H1 (cell line): ENCODE measurements at regions not wholly inside any gene's neighbourhood (a gene's known extent, or its start where the extent isn't known, plus 50 kb on each side); places are given as distances from the start of the nearest gene placed in this dataset.

Source experiments
- CTCF ChIA-PET: fragments of 300-600 bp; sonication (Branson Sonifier 250); formaldehyde crosslinking; loops from one replicate; lab custom pipeline; 2021; ENCODE audit not compliant: partially characterized antibody; lab: Charles Lee
- POLR2A ChIA-PET: fragments of 300-600 bp; sonication (Branson Sonifier 250); formaldehyde crosslinking; loops from one replicate; lab custom pipeline; 2021; ENCODE audit warnings: inconsistent platforms; ENCODE audit not compliant: partially characterized antibody; lab: Charles Lee
- DNase-seq, 2 experiments: peaks; one replicate each; pipeline versions ENCODE4 v3.0.0 to v3.0.0-alpha.2; 2010 to 2022; ENCODE audit warnings: low spot score in 2 of 2, low read depth in 1 of 2, mixed read lengths in 1 of 2
- FAIRE-seq: peaks from 2 replicates; lab custom pipeline; 2011; peaks lifted over from hg19 to GRCh38; lab: Jason Lieb, UNC
- H2AFZ ChIP-seq: 2 replicates; pipeline ENCODE4 v1.8.1; 2012; ENCODE audit warnings: low read length, inconsistent platforms
- H2AK5ac ChIP-seq: 2 replicates; pipeline ENCODE4 v1.6.1; 2013; ENCODE audit warnings: low read depth, low read length
- H2BK120ac ChIP-seq: replicated peaks from 2 replicates; pipeline ENCODE3; 2013; ENCODE audit warnings: low read depth, low read length, inconsistent platforms
- H2BK12ac ChIP-seq: 2 replicates; pipeline ENCODE4 v1.6.1; 2013; ENCODE audit warnings: low read depth, low read length
- H2BK15ac ChIP-seq: 2 replicates; pipeline ENCODE4 v1.6.1; 2013; ENCODE audit warnings: low read length
- H2BK20ac ChIP-seq: 2 replicates; pipeline ENCODE4 v1.6.1; 2013; ENCODE audit warnings: low read length
- H2BK5ac ChIP-seq: 2 replicates; pipeline ENCODE4 v1.6.1; 2013; ENCODE audit warnings: low read depth, low read length
- H3K14ac ChIP-seq: 2 replicates; pipeline ENCODE4 v1.6.1; 2013; ENCODE audit warnings: inconsistent platforms; ENCODE audit not compliant: insufficient read length
- H3K18ac ChIP-seq: 2 replicates; pipeline ENCODE4 v1.6.1; 2013; ENCODE audit warnings: low read length; ENCODE audit errors: extremely low read depth
- H3K23ac ChIP-seq: 2 replicates; pipeline ENCODE4 v1.6.1; 2013; ENCODE audit warnings: inconsistent platforms; ENCODE audit not compliant: insufficient read length
- H3K23me2 ChIP-seq: 2 replicates; pipeline ENCODE4 v1.6.1; 2013; ENCODE audit warnings: low read depth, low read length
- H3K27ac ChIP-seq: 2 replicates; pipeline ENCODE4 v1.6.1; 2011; ENCODE audit warnings: low read depth, low read length, inconsistent platforms
- H3K27me3 ChIP-seq, 4 experiments: replicated peaks in 1 of 4; 1 replicate in 1 of 4; 2 replicates in 3 of 4; pipeline versions ENCODE4 v1.6.1 to v1.8.1; 2011 to 2013; ENCODE audit warnings: low read length in 3 of 4, mild to moderate bottlenecking in 3 of 4, inconsistent platforms in 2 of 4, mixed read lengths in 2 of 4, moderate library complexity in 1 of 4; ENCODE audit not compliant: control insufficient read depth in 3 of 4, insufficient read depth in 3 of 4; ENCODE audit errors: extremely low read depth in 1 of 4
- H3K36me3 ChIP-seq, 4 experiments: 2 replicates each; pipeline versions ENCODE4 v1.6.1 to v1.8.1; 2011 to 2013; ENCODE audit warnings: mild to moderate bottlenecking in 4 of 4, low read length in 3 of 4, moderate library complexity in 2 of 4, control low read depth in 1 of 4, inconsistent platforms in 1 of 4; ENCODE audit not compliant: insufficient read depth in 4 of 4, control insufficient read depth in 2 of 4
- H3K4ac ChIP-seq: replicated peaks from 2 replicates; pipeline ENCODE3; 2013; ENCODE audit warnings: low read length, low read depth, mixed read lengths, inconsistent platforms; ENCODE audit not compliant: insufficient read length
- H3K4me1 ChIP-seq, 4 experiments: replicated peaks in 1 of 4; 1 replicate in 1 of 4; 2 replicates in 3 of 4; pipeline versions ENCODE4 v1.6.1 to v1.8.1; 2011 to 2013; ENCODE audit warnings: low read length in 3 of 4, inconsistent platforms in 2 of 4, mixed read lengths in 1 of 4; ENCODE audit not compliant: insufficient read depth in 4 of 4, control insufficient read depth in 3 of 4
- H3K4me2 ChIP-seq, 2 experiments: 2 replicates each; pipeline versions ENCODE4 v1.6.1 to v1.8.1; 2011 to 2013; ENCODE audit warnings: low read depth in 2 of 2, low read length in 2 of 2, control low read depth in 1 of 2, inconsistent platforms in 1 of 2, mild to moderate bottlenecking in 1 of 2; ENCODE audit not compliant: insufficient read depth in 1 of 2
- H3K4me3 ChIP-seq, 4 experiments: fragments of 200-600, 300-600 bp in 1 of 4; sonication (generic), shearing (Covaris generic), sonication (Bioruptor Twin) in 1 of 4; 2 replicates each; pipeline versions ENCODE4 v1.5.1 to v1.8.1; 2011 to 2016; ENCODE audit warnings: low read length in 4 of 4, low read depth in 3 of 4, control low read depth in 2 of 4, inconsistent platforms in 2 of 4, mild to moderate bottlenecking in 2 of 4, mixed read lengths in 1 of 4, moderate library complexity in 1 of 4; ENCODE audit not compliant: insufficient read depth in 2 of 4; ENCODE audit errors: extremely low read depth in 1 of 4
- H3K56ac ChIP-seq: replicated peaks from 2 replicates; pipeline ENCODE3; 2013; ENCODE audit warnings: low read depth, mild to moderate bottlenecking, mixed read lengths, low read length, inconsistent platforms; ENCODE audit not compliant: insufficient read length
- H3K79me1 ChIP-seq: 2 replicates; pipeline ENCODE4 v1.6.1; 2013; ENCODE audit warnings: low read depth, low read length, control low read depth
- H3K79me2 ChIP-seq, 2 experiments: 2 replicates each; pipeline versions ENCODE4 v1.6.1 to v1.8.1; 2012 to 2013; ENCODE audit warnings: low read length in 2 of 2, mild to moderate bottlenecking in 2 of 2, inconsistent platforms in 1 of 2; ENCODE audit not compliant: insufficient read depth in 2 of 2, control insufficient read depth in 1 of 2
- H3K9ac ChIP-seq, 4 experiments: replicated peaks in 1 of 4; 1 replicate in 1 of 4; 2 replicates in 3 of 4; pipeline versions ENCODE4 v1.6.1 to v1.8.1; 2011 to 2013; ENCODE audit warnings: low read depth in 3 of 4, low read length in 3 of 4, control low read depth in 2 of 4, mild to moderate bottlenecking in 2 of 4, moderate library complexity in 2 of 4, inconsistent platforms in 1 of 4; ENCODE audit errors: extremely low read depth in 1 of 4
- H3K9me3 ChIP-seq, 2 experiments: 2 replicates each; pipeline versions ENCODE4 v1.6.1 to v1.8.1; 2012 to 2013; ENCODE audit warnings: mild to moderate bottlenecking in 2 of 2, moderate library complexity in 2 of 2, control low read depth in 1 of 2, inconsistent platforms in 1 of 2, low read depth in 1 of 2, low read length in 1 of 2, mixed read lengths in 1 of 2; ENCODE audit not compliant: insufficient read depth in 2 of 2
- H4K20me1 ChIP-seq, 2 experiments: replicated peaks in 1 of 2; 2 replicates each; pipeline versions ENCODE3 to v1.8.1; 2011 to 2013; ENCODE audit warnings: inconsistent platforms in 2 of 2, low read length in 2 of 2, mild to moderate bottlenecking in 1 of 2; ENCODE audit not compliant: insufficient read depth in 2 of 2, control insufficient read depth in 1 of 2
- H4K5ac ChIP-seq: 2 replicates; pipeline ENCODE4 v1.6.1; 2013; ENCODE audit warnings: low read length, low read depth, mixed read lengths, inconsistent platforms; ENCODE audit not compliant: insufficient read length
- H4K8ac ChIP-seq: 2 replicates; pipeline ENCODE4 v1.8.0; 2013; ENCODE audit warnings: mild to moderate bottlenecking, moderate library complexity, low read length, inconsistent platforms; ENCODE audit not compliant: insufficient read depth; ENCODE audit errors: extremely low read depth
- H4K91ac ChIP-seq: replicated peaks from 2 replicates; pipeline ENCODE3; 2013; ENCODE audit warnings: low read length, mixed read lengths, inconsistent platforms; ENCODE audit not compliant: insufficient read length
- BCL11A ChIP-seq, 2 experiments: IDR thresholded peaks; one replicate each; pipeline ENCODE4 v1.6.1; 2011; ENCODE audit warnings: low read depth in 2 of 2, low read length in 2 of 2, mild to moderate bottlenecking in 2 of 2
- BRCA1 ChIP-seq: IDR thresholded peaks from 2 replicates; pipeline ENCODE4 v1.6.1; 2012; ENCODE audit warnings: low read depth, low read length, improper control_type of control experiment
- CTBP2 ChIP-seq: IDR thresholded peaks from 2 replicates; pipeline ENCODE4 v1.7.0; 2011; ENCODE audit warnings: borderline replicate concordance, mild to moderate bottlenecking, moderate library complexity, mixed read lengths, low read length; ENCODE audit not compliant: insufficient read depth, insufficient read length
- FOSL1 ChIP-seq: IDR thresholded peaks from 2 replicates; pipeline ENCODE4 v1.6.1; 2011; ENCODE audit warnings: mild to moderate bottlenecking, low read depth, low read length, moderate library complexity; ENCODE audit not compliant: insufficient read depth
- JUND ChIP-seq: IDR thresholded peaks from 2 replicates; pipeline ENCODE4 v1.6.1; 2011; ENCODE audit warnings: mild to moderate bottlenecking, improper control_type of control experiment, low read length
- KDM4A ChIP-seq: IDR thresholded peaks from one replicate; pipeline ENCODE4 v1.7.1; 2012; ENCODE audit warnings: low read depth, mild to moderate bottlenecking, moderate library complexity, low read length, inconsistent platforms; ENCODE audit not compliant: severe bottlenecking
- MAFK ChIP-seq: IDR thresholded peaks from 2 replicates; pipeline ENCODE4 v1.6.1; 2012; ENCODE audit warnings: low read depth, mild to moderate bottlenecking, improper control_type of control experiment, low read length
- NANOG ChIP-seq: IDR thresholded peaks from 2 replicates; pipeline ENCODE4 v1.6.1; 2011; ENCODE audit warnings: low read length, low read depth, mild to moderate bottlenecking, inconsistent platforms; ENCODE audit not compliant: insufficient read depth, poor library complexity, severe bottlenecking
- NRF1 ChIP-seq: IDR thresholded peaks from 2 replicates; pipeline ENCODE4 v1.6.1; 2011; ENCODE audit warnings: mild to moderate bottlenecking, low read depth, low read length, improper control_type of control experiment
- POU5F1 ChIP-seq: IDR thresholded peaks from 2 replicates; pipeline ENCODE4 v1.6.1; 2011; ENCODE audit warnings: low read depth, mild to moderate bottlenecking, low read length, moderate library complexity
- RXRA ChIP-seq: IDR thresholded peaks from 2 replicates; pipeline ENCODE4 v1.6.1; 2011; ENCODE audit warnings: low read depth, mild to moderate bottlenecking, low read length, moderate library complexity; ENCODE audit not compliant: insufficient read depth
- SIRT6 ChIP-seq: IDR thresholded peaks from one replicate; pipeline ENCODE4 v1.7.1; 2012; ENCODE audit warnings: low read length, inconsistent platforms
- TCF12 ChIP-seq: IDR thresholded peaks from 2 replicates; pipeline ENCODE4 v1.6.1; 2011; ENCODE audit warnings: low read depth, mild to moderate bottlenecking, low read length
- WGBS, 2 experiments: shearing (Covaris generic) in 1 of 2; methylation state at CpG; one replicate each; pipeline versions ENCODE4 v1.1.6 to v1.1.7; 2013 to 2015; ENCODE audit warnings: low lambda C conversion rate in 2 of 2, mixed read lengths in 2 of 2, inconsistent platforms in 1 of 2, low coverage in 1 of 2, missing lambda C conversion rate in 1 of 2; ENCODE audit not compliant: insufficient replicate concordance in 2 of 2, insufficient coverage in 1 of 2, insufficient read length in 1 of 2; ENCODE audit errors: extremely low coverage in 1 of 2, missing lambda C conversion rate in 1 of 2; 5-methylcytosine and 5-hydroxymethylcytosine counted together
- TF ChIP-seq, protein P1 (sequence below): IDR thresholded peaks from 2 replicates; pipeline ENCODE4 v1.6.1; 2012; ENCODE audit warnings: inconsistent platforms

DNA sequence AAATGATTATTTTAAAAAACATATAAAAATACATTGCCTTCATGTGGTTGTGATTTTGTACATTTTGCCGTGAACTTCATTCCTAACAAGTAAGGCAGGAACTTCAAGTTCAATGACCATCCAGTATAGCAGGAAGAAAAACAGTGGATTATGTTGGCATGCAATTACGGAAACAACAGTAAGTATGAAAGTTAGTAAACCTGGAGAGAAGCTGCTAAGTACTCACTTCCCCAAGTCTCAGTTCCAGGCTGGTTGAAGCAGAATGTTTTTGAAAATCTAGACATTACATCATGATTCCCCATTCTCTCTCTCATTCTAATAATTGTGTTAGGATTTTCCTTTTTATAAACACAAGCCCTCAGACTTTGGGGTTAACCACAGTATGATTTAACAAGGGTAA, 987.1 kb upstream of the KLHL29 start:
- Histone ChIP-seq H2BK20ac (no peak overlapping the region), H3K27ac (no peak overlapping the region), H3K23me2 (no peaks in the 10 kb centered on the region), H3K56ac (no peak overlapping the region), H2BK120ac (no peak overlapping the region), H2AFZ (no peak overlapping the region), H3K4ac (no peak overlapping the region), H2AK5ac (no peak overlapping the region), H2BK12ac (no peak overlapping the region), H4K5ac (no peak overlapping the region), H3K18ac (no peak overlapping the region), H3K23ac (no peak overlapping the region), H3K79me1 (no peaks in the 10 kb centered on the region), H3K36me3 (no peaks in the 10 kb centered on the region), H3K14ac (no peak overlapping the region), H3K79me2 (no peaks in the 10 kb centered on the region), H3K9me3 (no peaks in the 10 kb centered on the region), H3K27me3 (no peaks in the 10 kb centered on the region), H3K4me1 (no peaks in the 10 kb centered on the region), H4K20me1 (no peaks in the 10 kb centered on the region), H4K91ac (no peak overlapping the region), H4K8ac (no peak overlapping the region), H2BK5ac (no peak overlapping the region), H3K4me2 (no peak overlapping the region), H3K4me3 (no peak overlapping the region), H2BK15ac (no peak overlapping the region), H3K9ac (no peak overlapping the region)
- no peak for DNase-seq
- POLR2A ChIA-PET = no interaction called here
- no peak for TF ChIP-seq MAFK
- no peak for TF ChIP-seq FOSL1
- TF ChIP-seq, protein P1, sequence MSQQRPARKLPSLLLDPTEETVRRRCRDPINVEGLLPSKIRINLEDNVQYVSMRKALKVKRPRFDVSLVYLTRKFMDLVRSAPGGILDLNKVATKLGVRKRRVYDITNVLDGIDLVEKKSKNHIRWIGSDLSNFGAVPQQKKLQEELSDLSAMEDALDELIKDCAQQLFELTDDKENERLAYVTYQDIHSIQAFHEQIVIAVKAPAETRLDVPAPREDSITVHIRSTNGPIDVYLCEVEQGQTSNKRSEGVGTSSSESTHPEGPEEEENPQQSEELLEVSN = no peak
- TF ChIP-seq NRF1 = no peak
- no peak for TF ChIP-seq SIRT6
- no peak for TF ChIP-seq KDM4A
- no peak for TF ChIP-seq TCF12
- no peak for TF ChIP-seq CTBP2
- TF ChIP-seq RXRA = no peak
- no peak for TF ChIP-seq JUND
- no peak for TF ChIP-seq BRCA1
- no peak for TF ChIP-seq NANOG
- TF ChIP-seq BCL11A (IDR thresholded peaks at IDR 0.05; ENCODE audit: low read depth in 2 of 2, low read length in 2 of 2) = no peak
- no peak for TF ChIP-seq POU5F1
- WGBS, 2 experiments = 88% methylated on average over 2 of the region's 2 CpGs; no CpG with 5 or more reads in 1 of the 2 experiments
- FAIRE-seq = no peak
- CTCF ChIA-PET = no interaction called here
